NCI-H2107 (cell line): ENCODE measurements at regions not wholly inside any gene's neighbourhood (a gene's known extent, or its start where the extent isn't known, plus 50 kb on each side); places are given as distances from the start of the nearest gene placed in this dataset.
A peak's percentile ranks its signal among the peaks of the same experiment; 100 is the strongest.

Source experiments
- DNase-seq: peaks from one replicate; lab custom pipeline; 2025; lab: John Stamatoyannopoulos, UW

- DNase-seq, result peak; percentile 36
These were observed 202.5 kb upstream of the DDHD1 start for GRCh38 chr14:53355581-53356112.

GRCh38 chr14:53354336-53354735 is 201.2 kb upstream of the DDHD1 start:
- no peak for DNase-seq

- no peak for DNase-seq
These were observed 197.7 kb upstream of the DDHD1 start for GRCh38 chr14:53350866-53351265.

- no peak for DNase-seq
These were observed 197.3 kb upstream of the DDHD1 start for GRCh38 chr14:53350429-53350828.

GRCh38 chr14:53346988-53347387 is 193.9 kb upstream of the DDHD1 start:
- no peak for DNase-seq

GRCh38 chr14:53341324-53341723 is 188.2 kb upstream of the DDHD1 start:
- no peak for DNase-seq

- no peak for DNase-seq
These were observed 185.1 kb upstream of the DDHD1 start for GRCh38 chr14:53338192-53338591.

- no peak for DNase-seq
These were observed 183.6 kb upstream of the DDHD1 start for GRCh38 chr14:53336729-53337128.

- DNase-seq, result no peak
These were observed 180.7 kb upstream of the DDHD1 start for GRCh38 chr14:53333809-53334208.

GRCh38 chr14:53331921-53332320 is 178.8 kb upstream of the DDHD1 start:
- DNase-seq, result no peak

- no peak for DNase-seq
These were observed 178.1 kb upstream of the DDHD1 start for GRCh38 chr14:53331247-53331646.

- DNase-seq, result no peak
These were observed 177.3 kb upstream of the DDHD1 start for GRCh38 chr14:53330441-53330840.

- DNase-seq, result no peak
These were observed 175.7 kb upstream of the DDHD1 start for GRCh38 chr14:53328841-53329240.

GRCh38 chr14:53327716-53328115 is 174.6 kb upstream of the DDHD1 start:
- no peak for DNase-seq

- DNase-seq, result no peak
These were observed 172.2 kb upstream of the DDHD1 start for GRCh38 chr14:53325176-53325806.

- no peak for DNase-seq
These were observed 163.4 kb upstream of the DDHD1 start for GRCh38 chr14:53316504-53316903.

GRCh38 chr14:53310412-53310811 is 157.3 kb upstream of the DDHD1 start:
- DNase-seq, result no peak

- no peak for DNase-seq
These were observed 153.8 kb upstream of the DDHD1 start for GRCh38 chr14:53306911-53307310.

GRCh38 chr14:53306267-53306721 is 153.2 kb upstream of the DDHD1 start:
- peak; percentile 54 for DNase-seq

GRCh38 chr14:53304726-53305381 is 151.7 kb upstream of the DDHD1 start:
- no peak for DNase-seq

- DNase-seq, result no peak
These were observed 143.0 kb upstream of the DDHD1 start for GRCh38 chr14:53295985-53296582.

GRCh38 chr14:53295372-53295771 is 142.2 kb upstream of the DDHD1 start:
- DNase-seq, result no peak

- DNase-seq, result no peak
These were observed 133.2 kb upstream of the DDHD1 start for GRCh38 chr14:53286301-53286700.
